ENCODE measurements at regions not wholly inside any gene's neighbourhood (a gene's known extent, or its start where the extent isn't known, plus 50 kb on each side); places are given as distances from the start of the nearest gene placed in this dataset.

DNA sequence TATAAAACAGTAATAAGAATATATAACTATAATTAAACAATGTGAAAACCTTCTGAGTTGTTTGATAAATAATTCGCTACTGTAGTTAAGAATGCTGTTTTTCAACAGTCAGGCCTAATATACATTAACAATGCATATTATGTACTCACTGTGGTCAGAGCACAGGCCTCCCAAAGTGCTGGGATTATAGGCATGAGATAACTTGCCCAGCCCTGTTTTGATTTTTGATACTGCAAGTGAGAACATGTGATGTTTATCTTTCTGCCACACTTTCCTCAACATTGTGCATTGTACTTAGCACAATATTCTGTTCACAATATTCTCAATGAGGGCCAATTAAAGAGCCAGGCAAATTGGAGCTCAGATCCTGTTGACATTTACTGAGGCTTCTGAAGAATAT, 274.5 kb upstream of the RARB start:
- H3K27ac ChIP-seq: no peak overlapping the region
- TF ChIP-seq ZFX (IDR thresholded peaks at IDR 0.05): no peak
- TF ChIP-seq, protein P1, sequence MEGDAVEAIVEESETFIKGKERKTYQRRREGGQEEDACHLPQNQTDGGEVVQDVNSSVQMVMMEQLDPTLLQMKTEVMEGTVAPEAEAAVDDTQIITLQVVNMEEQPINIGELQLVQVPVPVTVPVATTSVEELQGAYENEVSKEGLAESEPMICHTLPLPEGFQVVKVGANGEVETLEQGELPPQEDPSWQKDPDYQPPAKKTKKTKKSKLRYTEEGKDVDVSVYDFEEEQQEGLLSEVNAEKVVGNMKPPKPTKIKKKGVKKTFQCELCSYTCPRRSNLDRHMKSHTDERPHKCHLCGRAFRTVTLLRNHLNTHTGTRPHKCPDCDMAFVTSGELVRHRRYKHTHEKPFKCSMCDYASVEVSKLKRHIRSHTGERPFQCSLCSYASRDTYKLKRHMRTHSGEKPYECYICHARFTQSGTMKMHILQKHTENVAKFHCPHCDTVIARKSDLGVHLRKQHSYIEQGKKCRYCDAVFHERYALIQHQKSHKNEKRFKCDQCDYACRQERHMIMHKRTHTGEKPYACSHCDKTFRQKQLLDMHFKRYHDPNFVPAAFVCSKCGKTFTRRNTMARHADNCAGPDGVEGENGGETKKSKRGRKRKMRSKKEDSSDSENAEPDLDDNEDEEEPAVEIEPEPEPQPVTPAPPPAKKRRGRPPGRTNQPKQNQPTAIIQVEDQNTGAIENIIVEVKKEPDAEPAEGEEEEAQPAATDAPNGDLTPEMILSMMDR (conservative IDR thresholded peaks at IDR 0.05): no peak

DNA sequence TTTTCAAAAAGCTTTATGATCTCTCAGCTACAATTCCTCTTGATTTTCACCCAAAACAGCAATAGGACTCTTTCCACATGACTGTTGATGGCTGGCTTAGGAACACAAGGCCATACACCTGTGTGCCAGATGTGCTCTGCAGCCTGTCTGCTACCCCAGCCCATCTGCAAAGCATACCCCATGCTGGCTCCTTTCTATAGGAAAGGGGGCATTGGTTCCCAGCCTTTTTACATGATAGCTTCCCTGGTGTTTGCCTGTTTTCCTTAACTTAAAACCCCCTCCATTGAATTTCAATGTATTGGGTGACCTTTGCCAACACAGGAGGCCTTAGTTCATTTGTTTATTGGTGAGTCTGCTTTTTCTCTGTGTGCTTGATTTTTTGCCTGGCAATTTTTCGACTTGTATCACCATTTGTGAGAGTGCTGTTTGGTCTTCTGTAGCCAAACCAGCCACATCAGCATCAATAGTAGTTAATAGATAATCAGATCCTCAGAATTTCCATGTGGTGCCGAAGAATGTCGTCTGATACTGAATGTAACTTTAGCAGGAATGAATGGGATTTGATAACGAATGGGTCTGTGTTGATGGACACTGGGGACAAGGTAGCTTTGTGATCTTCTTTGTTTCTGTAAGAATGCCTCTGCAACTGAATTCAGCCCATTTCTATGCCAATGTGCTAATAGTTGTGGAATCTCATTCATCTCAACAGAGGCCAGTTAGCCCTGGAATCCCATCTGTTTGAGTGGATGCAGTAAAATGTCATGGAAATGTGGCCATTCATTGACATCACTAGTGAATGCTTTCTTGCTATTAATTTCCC, 272.2 kb upstream of the RARB start:
- H3K27ac ChIP-seq: no peak overlapping the region
- TF ChIP-seq, protein P1 (conservative IDR thresholded peaks at IDR 0.05): no peak
- TF ChIP-seq ZFX (IDR thresholded peaks at IDR 0.05): no peak

DNA sequence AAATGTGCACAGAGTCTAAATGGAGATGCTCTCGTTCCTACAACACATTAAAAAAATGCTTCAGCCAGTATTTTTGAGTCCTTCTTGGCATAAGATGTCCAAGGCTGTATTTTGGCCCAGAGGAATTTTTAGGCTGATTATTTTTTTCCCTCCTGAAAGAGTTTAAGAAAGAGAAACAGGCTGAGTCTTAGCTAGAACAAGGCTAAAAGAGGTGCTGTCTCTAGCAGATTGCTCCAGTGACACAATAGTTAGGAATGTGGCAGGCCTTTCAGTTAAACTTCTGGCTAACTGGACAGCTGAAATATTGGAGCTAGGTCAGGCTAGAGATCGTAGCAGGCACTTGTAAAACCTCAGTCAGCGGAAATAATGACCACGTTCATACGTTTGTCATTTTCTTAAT, 271.4 kb upstream of the RARB start:
- TF ChIP-seq, protein P1 (conservative IDR thresholded peaks at IDR 0.05): no peak
- no peak for TF ChIP-seq ZFX (IDR thresholded peaks at IDR 0.05)
- no peak overlapping the region for H3K27ac ChIP-seq

DNA sequence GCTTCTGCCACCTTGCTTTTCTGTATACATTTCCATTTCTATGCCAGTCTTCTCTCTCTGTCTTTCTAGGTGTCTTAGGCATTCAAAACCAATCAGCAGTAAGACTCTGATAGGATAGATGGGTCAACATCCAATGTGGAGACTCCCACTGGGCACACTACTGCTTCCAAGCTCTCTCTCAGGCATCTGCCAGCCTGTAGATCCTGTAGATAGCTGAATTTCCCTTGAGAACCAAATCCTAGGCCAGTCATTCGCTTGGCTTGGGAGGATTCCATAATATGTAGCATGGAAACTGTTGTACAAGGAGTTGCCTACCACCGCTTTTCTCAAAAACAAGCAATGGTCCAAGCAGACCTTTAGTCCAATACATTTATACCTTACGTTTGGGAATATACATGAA, 262.8 kb upstream of the RARB start:
- H3K27ac ChIP-seq: no peak overlapping the region
- TF ChIP-seq, protein P1 (conservative IDR thresholded peaks at IDR 0.05): no peak
- no peak for TF ChIP-seq ZFX (IDR thresholded peaks at IDR 0.05)

DNA sequence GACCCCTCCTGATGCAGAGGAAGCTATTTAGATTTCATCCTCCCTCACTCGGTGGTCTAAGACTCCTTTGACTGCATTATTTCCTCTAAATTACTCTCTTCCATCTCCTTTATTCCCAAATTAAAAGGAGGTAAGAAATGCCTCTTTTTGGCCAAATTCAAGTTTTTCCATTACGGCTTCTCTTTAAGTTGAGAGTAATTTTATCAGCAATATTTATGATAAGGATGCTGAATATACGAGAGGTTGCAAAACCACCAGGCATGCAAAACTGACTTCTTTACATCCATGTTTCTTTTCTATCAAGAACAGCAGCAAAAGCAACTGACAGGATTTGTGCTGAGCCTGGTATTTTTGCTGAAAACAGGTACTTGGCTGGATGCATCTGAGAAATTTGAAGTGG, 262.0 kb upstream of the RARB start:
- no peak for TF ChIP-seq ZFX (IDR thresholded peaks at IDR 0.05)
- TF ChIP-seq, protein P1 (conservative IDR thresholded peaks at IDR 0.05): no peak
- no peak overlapping the region for H3K27ac ChIP-seq

DNA sequence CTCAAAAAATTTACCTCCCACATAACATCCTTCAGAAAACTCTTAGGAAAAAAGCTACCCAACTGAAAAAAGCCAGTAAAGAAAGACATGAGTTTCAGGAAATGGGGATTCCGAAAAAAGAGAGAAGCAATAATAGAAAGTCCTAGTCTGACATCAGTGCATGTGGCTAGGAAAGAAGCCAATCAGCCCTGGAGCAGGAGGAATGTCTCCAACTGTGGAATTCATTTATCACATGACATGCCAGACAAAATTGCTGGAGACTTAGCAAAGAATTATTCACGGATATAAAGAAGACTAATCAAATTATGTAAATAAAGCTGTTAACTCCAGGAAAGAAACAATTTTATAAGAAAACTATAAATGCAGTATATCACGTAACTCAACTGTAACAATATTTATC, 258.9 kb upstream of the RARB start:
- H3K27ac ChIP-seq: no peak overlapping the region
- no peak for TF ChIP-seq ZFX (IDR thresholded peaks at IDR 0.05)
- TF ChIP-seq, protein P1 (conservative IDR thresholded peaks at IDR 0.05): no peak

DNA sequence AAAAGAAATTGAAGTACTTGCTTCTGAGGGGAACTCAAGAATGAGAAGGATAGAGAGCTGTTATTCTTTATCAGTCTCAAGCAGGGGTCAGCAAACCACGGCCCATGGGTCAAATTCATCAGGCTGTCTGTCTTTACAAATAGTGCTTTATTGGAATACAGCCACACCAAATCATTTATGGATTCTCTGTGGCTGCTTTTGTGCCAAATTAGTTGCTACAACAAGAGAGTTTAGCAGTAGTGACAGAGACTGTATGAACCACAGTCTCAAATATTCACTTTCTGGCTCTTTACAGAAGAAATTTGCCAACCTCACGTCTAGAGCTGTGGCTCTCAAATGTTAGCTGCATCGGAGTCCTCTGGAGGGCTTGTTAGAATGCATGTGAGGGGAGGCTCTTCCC, 258.0 kb upstream of the RARB start:
- no peak for TF ChIP-seq ZFX (IDR thresholded peaks at IDR 0.05)
- TF ChIP-seq, protein P1 (conservative IDR thresholded peaks at IDR 0.05): no peak
- H3K27ac ChIP-seq: no peak overlapping the region

Measured in C4-2B (cell line).